Breast epithelium (tissue), 3 donors: ENCODE measurements at regions not wholly inside any gene's neighbourhood (a gene's known extent, or its start where the extent isn't known, plus 50 kb on each side); places are given as distances from the start of the nearest gene placed in this dataset.

Experiments used
- POLR2A ChIP-seq: fragments of 450-650 bp; IDR thresholded peaks from one replicate; pipeline ENCODE4 v1.6.1; 2016; ENCODE audit warnings: antibody characterized with exemption, mild to moderate bottlenecking, moderate library complexity
- POLR2AphosphoS5 ChIP-seq, 3 donors: sonication (generic); formaldehyde crosslinking; IDR thresholded peaks; one replicate each; pipeline ENCODE4 v1.6.1; 2017; ENCODE audit warnings: antibody characterized with exemption in 3 of 3
- TF ChIP-seq, protein P1 (sequence below), 3 donors: fragments of 450-650 bp; IDR thresholded peaks; one replicate each; pipeline ENCODE4 v1.5.1; 2016 to 2017; ENCODE audit warnings: antibody characterized with exemption in 3 of 3, mild to moderate bottlenecking in 3 of 3, moderate library complexity in 3 of 3

DNA sequence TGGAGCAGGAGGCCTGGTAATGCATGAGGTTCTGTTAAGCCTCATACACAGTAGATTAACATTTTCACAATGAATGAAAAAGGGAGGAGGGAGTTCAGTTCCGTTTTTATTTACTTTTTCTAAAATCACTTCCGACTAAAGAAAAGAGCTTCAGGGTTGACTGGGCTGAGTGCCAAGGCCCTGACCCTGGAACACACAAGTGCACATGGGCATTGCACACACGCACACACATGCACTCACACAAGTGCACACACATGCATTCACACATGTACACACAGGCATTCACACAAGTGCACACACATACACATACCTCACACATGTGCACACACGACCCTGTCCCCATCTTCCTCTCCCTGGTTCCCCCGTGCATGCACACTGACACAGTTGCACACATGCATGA is 303.3 kb downstream of the BRD1 start:
- TF ChIP-seq POLR2A: no peak
- TF ChIP-seq, protein P1, sequence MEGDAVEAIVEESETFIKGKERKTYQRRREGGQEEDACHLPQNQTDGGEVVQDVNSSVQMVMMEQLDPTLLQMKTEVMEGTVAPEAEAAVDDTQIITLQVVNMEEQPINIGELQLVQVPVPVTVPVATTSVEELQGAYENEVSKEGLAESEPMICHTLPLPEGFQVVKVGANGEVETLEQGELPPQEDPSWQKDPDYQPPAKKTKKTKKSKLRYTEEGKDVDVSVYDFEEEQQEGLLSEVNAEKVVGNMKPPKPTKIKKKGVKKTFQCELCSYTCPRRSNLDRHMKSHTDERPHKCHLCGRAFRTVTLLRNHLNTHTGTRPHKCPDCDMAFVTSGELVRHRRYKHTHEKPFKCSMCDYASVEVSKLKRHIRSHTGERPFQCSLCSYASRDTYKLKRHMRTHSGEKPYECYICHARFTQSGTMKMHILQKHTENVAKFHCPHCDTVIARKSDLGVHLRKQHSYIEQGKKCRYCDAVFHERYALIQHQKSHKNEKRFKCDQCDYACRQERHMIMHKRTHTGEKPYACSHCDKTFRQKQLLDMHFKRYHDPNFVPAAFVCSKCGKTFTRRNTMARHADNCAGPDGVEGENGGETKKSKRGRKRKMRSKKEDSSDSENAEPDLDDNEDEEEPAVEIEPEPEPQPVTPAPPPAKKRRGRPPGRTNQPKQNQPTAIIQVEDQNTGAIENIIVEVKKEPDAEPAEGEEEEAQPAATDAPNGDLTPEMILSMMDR (IDR thresholded peaks at IDR 0.05): no peak
- TF ChIP-seq POLR2AphosphoS5 (IDR thresholded peaks at IDR 0.05): no peak
